Kasumi-1 (cell line): ENCODE measurements at regions not wholly inside any gene's neighbourhood (a gene's known extent, or its start where the extent isn't known, plus 50 kb on each side); places are given as distances from the start of the nearest gene placed in this dataset.
A peak's percentile ranks its signal among the peaks of the same experiment; 100 is the strongest.

Experiments used
- DNase-seq, 2 experiments: peaks; one replicate each; lab custom pipeline; 2025; lab: John Stamatoyannopoulos, UW

- DNase-seq, result peak; percentile 79 to 85
Measured at GRCh38 chr7:130896898-130897514, 163.0 kb upstream of the KLF14 start.

DNA sequence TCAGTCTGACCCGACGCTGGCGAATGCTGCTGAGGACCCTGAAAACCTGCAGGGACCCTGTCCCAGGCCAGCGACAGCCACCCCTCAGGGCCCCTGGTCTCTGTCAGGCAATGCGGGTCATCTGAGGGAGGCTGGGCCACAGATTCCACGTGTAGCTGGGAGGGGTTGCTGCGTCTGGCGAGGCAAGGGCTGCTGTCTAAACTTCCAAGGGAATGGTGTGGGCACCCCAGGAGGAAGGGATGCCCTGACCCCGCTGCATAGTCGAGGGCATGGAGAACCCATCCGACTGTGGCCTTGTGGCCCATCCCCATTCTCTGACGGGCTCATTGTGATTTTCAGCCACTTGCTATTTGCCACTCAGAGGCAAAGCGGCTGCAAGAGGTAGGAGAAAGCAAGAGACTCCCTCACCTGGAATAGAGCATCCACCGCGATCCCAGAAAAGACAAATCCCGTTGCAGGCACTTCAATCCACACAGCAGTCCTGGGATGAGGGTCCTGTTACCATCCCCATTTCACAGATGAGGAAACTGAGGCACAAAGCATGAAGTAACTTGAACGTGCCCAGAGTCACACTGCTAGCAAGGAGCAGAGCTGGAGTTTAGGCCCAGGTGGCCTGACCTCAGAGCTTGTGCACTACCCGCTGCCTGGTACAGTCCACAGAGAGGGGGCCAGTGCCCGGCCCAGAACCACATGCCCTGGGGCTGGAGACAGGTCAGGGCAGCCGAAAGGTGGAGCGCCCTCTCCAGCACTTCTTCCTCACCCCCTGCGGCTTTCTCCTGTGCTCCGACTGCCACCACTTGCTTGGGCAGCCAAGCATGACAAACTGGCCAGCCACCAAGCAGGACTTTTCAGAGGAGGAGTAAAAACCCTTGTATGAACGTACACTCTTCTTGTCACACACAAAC lies 163.8 kb upstream of the KLF14 start:
- DNase-seq, result no peak

GRCh38 chr7:130899071-130899560 lies 165.1 kb upstream of the KLF14 start:
- no peak for DNase-seq

DNA sequence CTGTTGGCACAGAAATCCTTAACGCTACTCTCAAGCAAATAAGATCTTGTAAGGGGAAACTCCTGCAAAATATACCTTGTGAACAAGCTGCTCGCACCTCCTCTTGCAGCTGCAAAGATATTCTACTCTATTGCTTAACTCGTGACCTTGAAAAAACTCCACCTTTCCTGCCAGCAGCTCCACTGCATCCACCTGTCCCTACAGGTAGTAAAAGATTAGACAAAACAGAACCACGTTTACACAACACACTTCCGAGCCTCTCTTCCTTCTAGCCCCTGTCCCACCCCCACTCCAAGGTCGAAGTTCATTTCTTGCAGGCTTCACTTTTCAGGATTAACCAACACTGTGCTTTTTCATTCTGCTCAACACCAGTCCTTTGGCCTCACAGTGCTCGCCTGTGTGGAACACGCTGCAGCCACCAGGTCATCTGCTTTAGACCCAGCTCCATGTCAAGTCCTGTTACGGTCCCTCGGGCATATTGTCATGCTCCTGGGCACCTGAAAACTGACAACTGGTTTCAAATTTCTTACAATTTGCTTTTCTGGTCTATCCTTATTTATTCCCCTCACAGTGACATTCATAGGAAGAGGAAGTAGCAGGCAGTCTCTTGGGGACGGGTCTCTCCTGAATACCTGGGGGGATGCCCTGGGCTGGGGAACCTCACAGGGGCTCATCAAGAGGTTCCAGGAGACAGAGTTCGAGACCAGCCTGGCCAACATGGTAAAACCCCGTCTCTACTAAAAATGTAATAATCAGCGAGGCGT lies 165.8 kb upstream of the KLF14 start:
- DNase-seq, result no peak

DNA sequence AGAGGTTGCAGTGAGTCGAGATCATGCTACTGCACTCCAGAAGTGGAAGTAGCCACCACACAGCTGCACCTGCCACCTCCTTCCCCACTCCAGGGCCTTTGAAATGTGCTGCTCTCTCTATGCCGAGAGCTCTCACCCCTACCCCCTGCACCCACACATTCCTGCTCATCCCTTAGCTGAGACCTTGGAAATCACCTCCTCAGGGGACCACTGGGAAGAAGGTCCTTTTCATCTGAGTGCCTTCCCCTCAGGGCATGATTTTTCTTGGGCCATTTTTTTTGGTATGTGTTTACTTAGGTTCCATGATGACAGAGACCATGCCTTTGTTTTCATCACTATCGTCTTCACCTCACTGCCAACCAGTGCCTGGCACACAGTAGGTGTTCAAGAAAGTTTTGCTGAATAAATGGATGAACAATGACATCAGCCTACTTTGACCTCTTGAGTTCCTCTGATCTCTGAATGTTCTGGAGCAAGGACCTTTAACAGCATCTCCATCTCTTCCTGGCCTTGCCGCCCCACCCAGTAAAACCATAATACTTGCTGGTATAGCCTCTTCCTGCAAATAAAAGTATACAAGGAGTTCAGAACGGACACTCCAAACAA lies 166.6 kb upstream of the KLF14 start:
- no peak for DNase-seq

GRCh38 chr7:130901209-130901783 lies 167.3 kb upstream of the KLF14 start:
- no peak for DNase-seq

DNA sequence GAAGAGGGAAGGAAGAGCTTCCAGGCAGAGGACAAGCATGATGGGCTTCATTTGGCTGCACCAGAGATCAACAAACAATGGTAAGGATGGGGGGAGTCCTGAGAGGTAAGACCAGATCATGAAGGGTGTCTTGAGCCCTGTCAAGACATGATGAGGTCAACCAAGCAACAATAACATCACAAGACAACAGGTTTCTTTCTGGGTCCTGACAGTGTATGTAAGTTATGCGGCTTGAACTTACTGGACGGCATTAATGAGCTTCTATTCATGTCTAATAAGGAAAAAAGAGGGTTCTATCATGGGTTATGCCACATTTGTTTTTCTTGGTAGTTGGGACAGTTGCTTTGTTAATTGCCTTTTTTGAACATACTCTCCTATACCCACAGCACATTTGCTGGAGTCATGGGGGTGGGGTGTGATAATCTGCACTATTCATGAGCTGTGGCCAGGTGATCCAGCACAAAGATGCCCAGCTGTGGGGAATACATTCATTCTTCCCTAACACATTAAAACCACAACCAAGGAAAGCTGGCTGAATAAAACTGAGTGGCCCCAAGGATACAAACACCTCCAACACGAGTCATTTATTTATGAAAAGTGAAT lies 168.8 kb upstream of the KLF14 start:
- DNase-seq, result no peak

GRCh38 chr7:130903358-130903974 lies 169.5 kb upstream of the KLF14 start:
- DNase-seq, result no peak

DNA sequence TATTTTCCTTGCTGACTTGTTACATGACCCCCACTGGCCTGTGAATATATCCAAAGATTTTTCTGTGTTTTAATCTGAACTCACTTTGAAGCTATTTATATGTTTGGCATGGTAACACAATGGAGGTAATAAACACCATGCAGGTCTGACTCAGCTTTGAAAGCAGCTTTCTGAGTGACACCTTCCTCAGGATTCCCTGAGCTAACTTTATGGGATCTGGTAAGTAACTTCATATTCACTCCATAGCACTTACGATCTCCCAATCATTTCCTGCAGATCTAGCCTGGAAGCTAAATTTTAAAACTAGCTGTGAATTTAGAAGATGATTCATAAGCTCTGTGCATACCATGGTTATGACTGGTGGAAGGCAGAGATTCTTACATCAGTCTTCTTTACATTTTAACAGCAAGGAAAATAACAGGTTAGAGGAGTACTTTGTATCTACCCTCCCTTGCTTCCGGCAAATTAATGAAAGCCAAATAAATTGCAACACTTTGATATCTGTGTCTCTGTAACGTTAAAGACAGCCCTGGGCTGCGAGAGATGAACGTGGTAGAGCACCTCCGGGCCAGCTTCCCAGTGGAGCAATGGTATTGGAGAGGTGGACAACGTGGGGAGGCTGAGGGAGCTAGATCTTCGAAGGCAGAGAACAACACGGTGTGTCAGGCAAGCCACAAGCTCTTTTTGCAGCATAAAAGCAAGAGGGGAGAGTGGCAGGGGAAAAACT lies 170.2 kb upstream of the KLF14 start:
- DNase-seq, result no peak

DNA sequence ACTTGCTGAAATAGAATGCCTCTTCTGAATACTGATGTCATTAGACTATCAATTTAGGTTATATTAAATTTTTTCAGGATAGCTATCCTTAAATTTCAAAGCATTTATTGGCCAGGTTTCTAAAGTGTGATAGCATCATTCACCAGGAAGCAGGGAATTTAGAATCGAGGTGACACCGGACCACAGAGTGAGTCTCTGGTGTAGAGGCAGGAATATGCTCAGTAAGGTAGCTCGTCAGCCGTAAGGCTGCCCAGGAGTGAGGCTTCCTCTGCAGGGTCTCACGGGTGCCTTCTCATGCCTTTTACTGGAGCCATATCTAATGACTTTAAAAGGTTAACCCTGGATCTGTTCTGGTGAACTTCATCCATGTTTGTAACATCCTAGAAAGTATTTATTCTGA lies 170.8 kb upstream of the KLF14 start:
- no peak for DNase-seq

GRCh38 chr7:130906575-130906974 lies 172.6 kb upstream of the KLF14 start:
- DNase-seq, result no peak

- no peak for DNase-seq
Measured at GRCh38 chr7:130907439-130907838, 173.4 kb upstream of the KLF14 start.

GRCh38 chr7:130908345-130909160 lies 174.5 kb upstream of the KLF14 start:
- no peak for DNase-seq

GRCh38 chr7:130909161-130909836 lies 175.3 kb upstream of the KLF14 start:
- no peak for DNase-seq

GRCh38 chr7:130909881-130910672 lies 176.1 kb upstream of the KLF14 start:
- DNase-seq, result no peak

- no peak for DNase-seq
Measured at GRCh38 chr7:130910949-130911944, 177.2 kb upstream of the KLF14 start.
